ENCODE measurements at regions not wholly inside any gene's neighbourhood (a gene's known extent, or its start where the extent isn't known, plus 50 kb on each side); places are given as distances from the start of the nearest gene placed in this dataset.

GRCh38 chr5:143683459-143683858 is 128.5 kb upstream of the HMHB1 start (continued):
- peak; percentile 94 for TF ChIP-seq THRA (CRISPR knock-in tag; IDR thresholded peaks at IDR 0.05; ENCODE audit: borderline replicate concordance)
- TF ChIP-seq ZEB1 (IDR thresholded peaks at IDR 0.05; ENCODE audit: insufficient replicate concordance, low read depth) = peak; percentile 31
- TF ChIP-seq MYNN (CRISPR knock-in tag; IDR thresholded peaks at IDR 0.05; ENCODE audit: low read depth) = no peak
- no peak for TF ChIP-seq SIX1 (CRISPR knock-in tag; IDR thresholded peaks at IDR 0.05; ENCODE audit: borderline replicate concordance)
- TF ChIP-seq TFDP1 (CRISPR knock-in tag; IDR thresholded peaks at IDR 0.05; ENCODE audit: borderline replicate concordance) = no peak
- no peak for TF ChIP-seq ZSCAN25 (CRISPR knock-in tag; IDR thresholded peaks at IDR 0.05)
- no peak for TF ChIP-seq RBM39 (IDR thresholded peaks at IDR 0.05; ENCODE audit: low read depth, low read length, poor library complexity, severe bottlenecking)
- no peak for TF ChIP-seq ZNF530 (CRISPR knock-in tag; IDR thresholded peaks at IDR 0.05; ENCODE audit: low read depth)
- no peak for TF ChIP-seq KLF12 (CRISPR knock-in tag; IDR thresholded peaks at IDR 0.05; ENCODE audit: borderline replicate concordance)
- no peak for TF ChIP-seq IRX3 (CRISPR knock-in tag; IDR thresholded peaks at IDR 0.05; ENCODE audit: borderline replicate concordance, low read depth)
- TF ChIP-seq ARID4A (CRISPR knock-in tag; IDR thresholded peaks at IDR 0.05; ENCODE audit: borderline replicate concordance) = no peak
- no peak for TF ChIP-seq JUND (CRISPR knock-in tag; IDR thresholded peaks at IDR 0.05)
- TF ChIP-seq PTBP1 (IDR thresholded peaks at IDR 0.05; ENCODE audit: low read depth, low read length, poor library complexity, severe bottlenecking) = no peak
- TF ChIP-seq CBFB (CRISPR knock-in tag; IDR thresholded peaks at IDR 0.05) = no peak
- no peak for TF ChIP-seq ZBTB10 (CRISPR knock-in tag; IDR thresholded peaks at IDR 0.05; ENCODE audit: borderline replicate concordance)
- no peak for TF ChIP-seq TP53 (CRISPR knock-in tag; conservative IDR thresholded peaks at IDR 0.05)
- no peak for TF ChIP-seq ZNF543 (CRISPR knock-in tag; IDR thresholded peaks at IDR 0.05)
- no peak for TF ChIP-seq ZNF879 (CRISPR knock-in tag; IDR thresholded peaks at IDR 0.05)
- no peak for TF ChIP-seq NR2F2 (IDR thresholded peaks at IDR 0.05; ENCODE audit: borderline replicate concordance, low read depth)
- TF ChIP-seq NCOA2 (CRISPR knock-in tag; IDR thresholded peaks at IDR 0.05) = peak; percentile 31; the same call in 1 of the 2 replicates
- TF ChIP-seq XBP1 (CRISPR knock-in tag; IDR thresholded peaks at IDR 0.05) = no peak
- no peak for TF ChIP-seq DNMT1 (CRISPR knock-in tag; IDR thresholded peaks at IDR 0.05)
- TF ChIP-seq U2AF2 (IDR thresholded peaks at IDR 0.05; ENCODE audit: low read depth, low read length) = no peak

All from HepG2 (cell line).